ENCODE measurements at regions not wholly inside any gene's neighbourhood (a gene's known extent, or its start where the extent isn't known, plus 50 kb on each side); places are given as distances from the start of the nearest gene placed in this dataset.

DNA sequence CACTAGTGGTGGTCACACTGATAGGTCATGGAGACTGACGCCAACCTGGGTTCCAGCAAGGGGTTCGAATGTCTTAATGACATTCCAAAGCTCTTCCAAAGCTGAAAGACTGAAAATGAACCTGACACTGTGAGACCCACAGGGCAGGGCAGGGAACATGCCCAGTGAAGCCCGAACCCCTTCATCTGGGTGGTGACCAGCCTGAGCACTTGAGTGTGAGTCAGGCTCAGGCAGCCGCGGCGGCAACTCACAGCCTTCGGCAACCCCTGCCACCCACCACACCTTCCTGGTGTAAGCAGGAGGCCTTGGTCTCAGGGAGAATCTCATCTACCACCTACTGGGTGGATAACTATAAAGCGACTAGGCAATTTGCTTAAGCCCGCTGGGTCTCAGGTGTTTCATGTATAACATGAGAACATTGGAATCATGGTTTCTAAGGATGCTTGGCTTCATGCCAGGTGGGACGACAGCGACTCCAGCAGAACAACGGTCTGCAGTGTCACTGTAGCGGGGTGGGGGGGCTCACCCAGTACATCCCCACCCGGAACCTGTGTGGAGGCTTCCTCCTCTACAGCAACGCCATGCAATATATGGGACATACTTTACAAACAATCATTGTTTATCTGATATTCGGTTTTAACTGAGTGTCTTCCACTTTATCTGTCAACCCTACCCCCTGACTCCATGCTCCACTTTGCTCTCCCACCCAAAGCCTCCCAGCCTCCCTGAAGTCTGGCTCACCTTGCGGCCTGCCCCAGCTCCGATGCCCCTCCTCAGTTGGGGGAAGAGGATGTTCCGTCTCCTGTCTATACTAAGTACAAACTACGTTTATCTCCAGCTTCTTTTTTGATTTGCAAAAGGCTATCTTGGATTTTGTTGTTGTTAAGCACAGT, 125.0 kb upstream of the MEF2A start:
- no peak for DNase-seq (ENCODE audit: low read depth in 2 of 2, low spot score in 1 of 2)

DNA sequence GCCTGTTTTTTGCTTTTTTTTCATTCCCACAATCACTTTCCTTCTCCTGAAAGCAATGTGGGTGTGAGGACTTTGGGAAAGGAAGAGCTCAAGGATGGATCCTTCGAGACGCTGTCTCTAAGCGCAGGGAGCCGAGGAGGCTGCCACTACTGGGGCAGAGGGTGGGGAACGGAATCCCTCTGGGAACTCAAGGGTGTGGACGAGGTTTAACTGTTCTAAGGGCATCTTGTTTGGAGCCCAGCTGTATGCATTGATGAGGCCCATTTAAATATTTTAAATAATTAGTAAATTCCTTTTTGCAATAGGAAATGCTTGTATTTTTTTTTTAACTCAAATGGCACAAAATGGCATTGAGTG, 124.4 kb upstream of the MEF2A start:
- no peak for DNase-seq (ENCODE audit: low read depth in 2 of 2, low spot score in 1 of 2)

DNA sequence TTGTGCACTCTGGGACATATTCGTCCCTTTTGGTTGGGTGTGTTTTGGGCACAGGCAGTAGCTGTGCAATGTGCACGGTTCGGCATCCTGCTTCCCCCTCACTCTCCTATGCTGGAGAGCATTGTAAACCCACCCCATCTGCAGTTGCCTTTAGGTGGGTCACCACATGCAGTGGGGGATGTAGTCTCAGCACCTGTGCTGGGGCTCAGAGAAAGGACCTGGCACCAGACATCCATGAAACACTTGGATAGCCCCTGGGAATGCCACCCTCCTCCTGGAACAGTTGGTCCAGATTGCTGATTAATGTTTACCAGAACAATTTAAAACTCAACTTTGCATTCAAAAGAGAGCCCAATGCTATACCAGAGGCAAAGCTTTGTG, 123.9 kb upstream of the MEF2A start:
- DNase-seq (ENCODE audit: low read depth in 2 of 2, low spot score in 1 of 2): no peak

DNA sequence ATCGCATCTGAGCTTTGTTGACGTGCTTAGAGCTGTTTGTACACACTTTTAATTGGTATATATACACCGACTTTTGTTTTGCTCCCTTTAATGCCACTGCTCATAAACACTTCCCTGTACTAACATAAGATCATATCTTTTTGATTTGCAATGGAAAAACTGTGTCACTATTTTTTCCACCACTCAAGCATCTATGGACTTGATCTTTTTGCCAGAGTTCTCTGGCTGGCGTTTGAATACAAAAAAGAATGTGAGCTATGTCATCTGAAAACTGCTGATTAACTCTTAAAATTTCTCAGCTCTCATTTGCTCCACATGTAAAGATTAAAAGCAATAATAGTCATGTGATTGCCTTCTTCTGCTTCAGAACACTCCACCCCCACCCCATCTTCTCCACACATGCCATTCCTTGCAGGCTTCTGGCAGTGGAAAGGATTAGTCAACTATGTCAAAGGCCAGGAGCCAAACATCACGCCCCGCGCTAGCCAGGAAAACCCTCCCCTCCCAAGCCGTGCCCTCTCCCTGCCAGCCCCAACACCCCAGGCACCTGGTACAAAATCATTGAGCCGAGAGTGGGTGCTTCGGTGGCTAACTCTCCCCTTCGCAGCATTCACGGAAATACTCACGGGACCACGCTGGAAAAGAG, 123.4 kb upstream of the MEF2A start:
- DNase-seq (ENCODE audit: low read depth in 2 of 2, low spot score in 1 of 2): no peak

DNA sequence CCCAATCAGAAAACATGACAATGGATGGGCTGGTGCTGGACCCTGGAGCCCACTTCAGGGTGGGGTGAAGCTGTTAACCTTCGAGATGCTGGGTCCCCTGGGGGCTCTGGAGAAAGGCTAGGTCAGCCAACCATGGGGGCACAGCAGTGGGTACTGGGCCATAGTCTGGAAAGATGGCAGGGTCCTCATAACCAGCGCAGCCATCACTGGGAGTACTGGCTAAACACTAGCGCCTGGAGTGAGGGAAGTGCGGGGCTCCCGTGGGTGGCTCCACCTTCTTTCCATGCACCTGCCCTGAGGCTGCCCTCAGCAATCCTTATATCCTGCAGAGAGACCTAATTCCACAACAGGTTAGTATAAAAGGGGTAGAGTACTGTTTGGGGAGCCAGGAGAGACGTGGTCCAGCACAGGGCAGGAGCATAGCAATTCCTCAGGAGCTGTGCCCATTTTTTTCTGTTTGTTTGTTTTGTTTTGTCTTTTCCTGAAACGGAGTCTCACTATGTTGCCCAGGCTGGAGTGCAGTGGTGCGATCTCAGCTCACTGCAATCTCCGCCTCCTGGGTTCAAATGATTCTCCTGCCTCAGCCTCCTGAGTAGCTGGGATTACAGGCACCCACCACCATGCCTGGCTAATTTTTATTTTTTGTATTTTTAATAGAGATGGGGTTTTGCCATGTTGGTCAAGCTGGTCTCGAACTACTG, 122.6 kb upstream of the MEF2A start:
- no peak for DNase-seq (ENCODE audit: low read depth in 2 of 2, low spot score in 1 of 2)

DNA sequence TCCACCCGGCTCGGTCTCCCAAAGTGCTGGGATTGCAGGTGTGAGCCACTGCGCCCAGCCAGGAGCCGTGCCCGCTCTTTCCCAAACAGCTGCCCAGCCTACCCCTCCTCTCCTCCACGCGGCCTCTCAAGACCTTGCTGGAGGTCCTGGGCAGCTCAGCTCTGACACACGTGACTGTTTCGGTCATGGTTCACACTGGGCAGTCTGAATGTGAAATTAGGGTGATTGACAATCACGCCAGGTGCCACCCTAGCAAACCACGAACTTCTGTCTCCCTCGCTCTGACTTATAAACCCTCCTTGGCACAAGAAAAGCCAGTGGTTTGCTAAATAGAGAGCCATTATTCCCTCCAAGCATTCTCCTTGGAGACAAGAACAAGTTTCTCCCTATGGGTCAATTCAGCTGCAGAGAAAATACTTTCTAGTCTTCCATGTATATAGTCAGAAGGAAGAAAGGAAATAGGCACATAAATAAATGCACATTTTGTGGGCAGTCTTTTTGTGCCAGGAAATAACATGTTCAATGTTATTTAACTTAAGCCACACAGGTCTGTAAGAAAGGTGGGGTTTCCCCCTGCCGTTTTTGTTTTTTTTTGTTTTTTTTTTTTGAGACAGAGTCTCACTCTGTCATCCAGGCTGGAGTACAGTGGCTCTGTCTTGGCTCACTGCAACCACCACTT, 121.9 kb upstream of the MEF2A start:
- no peak for DNase-seq (ENCODE audit: low read depth in 2 of 2, low spot score in 1 of 2)

DNA sequence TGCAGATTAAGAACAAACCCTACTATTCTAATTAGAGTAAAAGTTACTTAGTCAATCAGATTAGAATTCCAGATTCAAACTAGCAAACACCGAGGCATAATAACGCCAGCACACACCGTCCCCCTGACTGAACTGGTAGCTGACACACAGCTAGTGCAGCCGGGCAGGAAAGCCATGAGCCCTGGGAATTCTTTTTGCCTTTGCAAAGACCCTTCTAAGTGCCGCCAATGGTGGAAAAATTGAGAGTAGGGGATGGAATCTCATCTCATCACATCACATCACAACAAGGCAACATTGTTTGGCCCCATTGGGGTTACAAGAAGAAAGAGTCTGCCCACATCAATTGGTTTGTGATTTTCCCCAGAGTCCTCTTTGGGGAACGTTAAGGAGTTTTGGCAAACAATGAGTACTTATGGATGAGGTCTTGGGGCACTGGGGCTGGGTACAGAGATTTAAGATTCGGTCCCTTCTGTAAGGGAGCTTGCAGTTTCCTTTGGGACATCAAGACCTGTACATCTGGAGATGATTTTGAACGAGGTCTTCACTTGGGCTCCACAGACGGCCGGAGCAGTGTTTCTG, 120.4 kb upstream of the MEF2A start:
- no peak for DNase-seq (ENCODE audit: low read depth in 2 of 2, low spot score in 1 of 2)

DNA sequence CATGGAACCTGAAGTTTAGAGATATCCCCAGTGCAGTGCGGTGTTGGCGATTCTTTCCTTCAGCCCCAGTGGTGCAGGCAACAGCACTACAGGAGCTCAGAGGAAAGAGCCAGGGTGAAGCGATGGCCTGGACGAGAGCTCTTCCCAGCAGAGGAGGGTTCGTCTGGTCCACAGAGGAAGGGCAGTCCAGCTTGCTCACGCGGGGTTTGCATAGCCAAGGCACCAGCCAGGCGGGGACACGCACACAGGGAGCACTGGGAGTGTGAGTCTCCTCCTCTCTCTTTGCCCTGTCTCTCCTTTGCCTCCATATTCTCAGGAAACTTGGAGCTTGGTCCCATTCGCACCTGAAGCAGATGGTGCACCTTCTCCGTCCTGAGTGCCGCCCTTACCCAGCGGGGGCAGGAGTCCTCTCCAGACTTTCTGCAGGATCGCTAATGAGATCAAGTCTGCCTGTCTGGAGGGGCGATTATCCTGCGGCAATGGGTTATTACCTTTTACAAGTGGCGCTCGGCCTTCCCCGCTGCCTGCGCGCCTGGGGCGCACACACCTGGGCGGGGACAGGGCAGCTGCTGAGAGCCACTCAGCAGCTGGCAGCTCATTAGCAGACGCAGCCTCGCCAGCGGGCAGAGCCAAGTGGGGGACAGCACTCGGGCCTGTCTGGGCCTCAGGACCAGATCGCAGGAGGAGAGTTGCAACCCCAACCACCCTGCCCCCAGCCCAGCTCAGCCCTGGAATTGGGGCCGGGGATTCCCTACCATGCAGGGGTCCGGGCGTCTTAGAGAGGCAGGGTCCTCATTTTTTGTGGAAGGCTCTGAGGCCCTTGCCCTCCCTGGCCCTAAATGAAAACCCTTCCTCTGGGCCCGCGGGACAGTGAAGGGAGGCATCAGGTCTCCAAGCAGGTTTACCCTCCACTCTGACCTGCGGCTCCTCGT, 119.0 kb upstream of the MEF2A start:
- no peak for DNase-seq (ENCODE audit: low read depth in 2 of 2, low spot score in 1 of 2)

DNA sequence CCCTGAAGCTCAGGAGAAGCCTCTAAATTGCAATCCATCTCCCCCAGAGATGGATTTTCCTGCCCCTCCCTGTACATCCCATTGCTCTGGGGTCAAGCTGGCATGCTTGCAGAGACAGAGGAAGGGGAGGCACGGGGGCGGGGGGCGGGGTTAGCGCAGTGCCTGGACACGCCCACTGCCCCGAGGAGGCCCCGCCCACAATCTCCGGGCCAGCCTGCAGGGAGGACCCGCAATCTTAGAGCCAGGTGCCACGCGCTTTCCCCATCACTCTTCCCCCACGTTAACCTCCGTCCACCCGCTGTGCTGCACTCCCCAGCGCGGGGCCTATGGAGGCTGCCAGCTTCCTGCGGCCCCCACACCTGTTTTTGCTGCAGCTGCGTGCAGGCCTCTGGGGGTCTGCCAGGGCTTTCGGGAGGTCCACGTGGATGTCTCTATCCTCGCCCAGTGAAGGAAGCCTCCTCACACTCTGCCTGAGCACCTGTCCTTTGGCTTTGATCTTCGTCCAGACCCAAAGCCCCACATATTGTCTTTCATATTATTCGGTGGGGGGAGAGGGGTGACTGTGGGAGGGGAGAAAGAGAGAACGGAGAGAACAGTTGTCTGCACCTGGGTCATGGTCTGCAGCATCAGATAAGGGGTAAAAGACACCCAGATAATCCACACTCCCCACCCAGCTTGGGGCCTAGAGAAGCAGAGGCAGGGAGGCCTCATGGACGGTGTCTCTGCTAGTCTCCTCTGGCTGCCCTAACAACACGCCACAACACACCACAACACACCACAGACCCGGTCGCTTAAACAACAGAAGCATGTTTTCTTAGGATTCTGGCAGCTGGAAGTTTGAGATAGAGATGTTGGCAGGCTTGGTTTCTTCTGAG, 118.0 kb upstream of the MEF2A start:
- DNase-seq (ENCODE audit: low read depth in 2 of 2, low spot score in 1 of 2): no peak

DNA sequence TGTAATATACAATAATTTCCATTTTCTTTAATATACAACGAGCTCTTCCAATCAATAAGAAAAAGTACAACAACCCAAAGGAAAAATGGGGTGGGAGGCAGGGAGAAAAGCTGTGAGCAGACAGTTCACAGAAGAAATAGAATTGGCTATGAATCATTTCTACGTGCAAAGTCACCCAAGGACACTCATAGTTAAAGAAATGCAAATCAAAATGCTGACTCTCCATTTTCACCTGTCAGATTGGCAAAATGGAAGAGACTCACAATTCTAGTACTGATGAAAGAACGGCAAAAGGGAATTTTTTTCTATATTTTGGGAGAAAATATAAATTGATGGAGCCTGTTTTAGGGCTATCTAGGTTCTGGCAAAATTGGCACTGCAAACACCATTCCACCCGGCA, 116.3 kb upstream of the MEF2A start:
- no peak for DNase-seq (ENCODE audit: low read depth in 2 of 2, low spot score in 1 of 2)

DNA sequence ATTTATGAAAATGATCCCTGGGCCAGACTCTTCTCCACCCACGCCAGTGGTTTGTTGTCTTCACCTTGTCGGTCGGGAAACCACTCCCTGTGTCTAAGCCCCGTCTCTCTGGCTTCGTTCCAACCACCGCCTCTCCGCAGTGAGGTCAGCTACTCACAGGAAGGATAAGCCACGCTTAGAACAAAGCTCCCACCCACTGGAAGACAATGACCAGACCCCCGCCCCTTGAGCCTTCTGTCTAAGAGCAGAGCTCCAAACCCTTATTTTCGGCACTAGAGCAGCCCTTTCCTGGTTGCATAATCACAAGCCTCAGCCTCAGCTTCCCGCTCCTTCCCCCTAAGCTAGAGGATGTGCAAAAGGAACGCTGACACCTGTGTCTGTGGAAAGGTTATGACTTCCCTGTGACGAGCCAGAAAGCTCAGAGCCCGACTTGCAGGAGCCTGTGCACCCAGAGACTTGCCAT, 114.9 kb upstream of the MEF2A start:
- DNase-seq (ENCODE audit: low read depth in 2 of 2, low spot score in 1 of 2): peak in 1 of 2 donors; percentile 35

DNA sequence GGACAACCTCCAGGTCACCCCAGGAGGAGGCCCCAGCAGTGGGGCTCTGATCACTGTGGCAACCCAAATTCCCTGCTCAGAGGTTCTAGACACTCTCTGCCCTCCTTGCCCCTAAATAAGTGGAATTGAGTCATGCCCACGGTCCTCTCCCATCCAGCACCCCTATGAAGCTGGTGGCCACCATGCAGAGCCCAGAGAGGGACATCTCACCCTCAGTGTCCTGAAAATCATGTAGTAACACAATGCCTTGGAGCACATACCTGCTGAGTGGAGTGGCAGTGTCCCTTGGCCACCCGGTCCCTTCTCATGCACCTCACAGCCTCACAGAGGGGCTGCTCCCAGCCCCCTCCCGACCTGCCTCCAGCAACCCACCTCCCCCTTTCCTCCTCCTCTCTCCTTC, 114.3 kb upstream of the MEF2A start:
- no peak for DNase-seq (ENCODE audit: low read depth in 2 of 2, low spot score in 1 of 2)

DNA sequence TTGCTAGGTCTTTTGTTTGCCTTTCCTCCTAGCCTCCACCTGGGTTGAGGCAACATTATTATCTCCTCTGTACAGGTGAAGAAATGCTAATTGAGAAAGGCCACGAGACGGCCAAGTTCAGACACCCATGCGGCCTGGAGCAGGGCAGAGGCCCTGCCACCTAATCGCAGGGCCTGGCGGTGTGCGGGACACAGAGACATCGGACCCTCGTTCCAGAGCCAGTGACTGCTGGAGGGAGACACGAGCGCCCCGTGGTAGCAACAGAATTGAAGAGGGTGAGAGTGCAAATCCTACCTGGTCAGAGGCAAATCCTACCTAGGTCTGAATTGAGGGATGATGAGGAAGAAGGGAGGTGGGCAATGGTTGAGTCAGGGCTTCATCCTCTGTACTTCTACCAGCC, 113.8 kb upstream of the MEF2A start:
- DNase-seq (ENCODE audit: low read depth in 2 of 2, low spot score in 1 of 2): no peak

DNA sequence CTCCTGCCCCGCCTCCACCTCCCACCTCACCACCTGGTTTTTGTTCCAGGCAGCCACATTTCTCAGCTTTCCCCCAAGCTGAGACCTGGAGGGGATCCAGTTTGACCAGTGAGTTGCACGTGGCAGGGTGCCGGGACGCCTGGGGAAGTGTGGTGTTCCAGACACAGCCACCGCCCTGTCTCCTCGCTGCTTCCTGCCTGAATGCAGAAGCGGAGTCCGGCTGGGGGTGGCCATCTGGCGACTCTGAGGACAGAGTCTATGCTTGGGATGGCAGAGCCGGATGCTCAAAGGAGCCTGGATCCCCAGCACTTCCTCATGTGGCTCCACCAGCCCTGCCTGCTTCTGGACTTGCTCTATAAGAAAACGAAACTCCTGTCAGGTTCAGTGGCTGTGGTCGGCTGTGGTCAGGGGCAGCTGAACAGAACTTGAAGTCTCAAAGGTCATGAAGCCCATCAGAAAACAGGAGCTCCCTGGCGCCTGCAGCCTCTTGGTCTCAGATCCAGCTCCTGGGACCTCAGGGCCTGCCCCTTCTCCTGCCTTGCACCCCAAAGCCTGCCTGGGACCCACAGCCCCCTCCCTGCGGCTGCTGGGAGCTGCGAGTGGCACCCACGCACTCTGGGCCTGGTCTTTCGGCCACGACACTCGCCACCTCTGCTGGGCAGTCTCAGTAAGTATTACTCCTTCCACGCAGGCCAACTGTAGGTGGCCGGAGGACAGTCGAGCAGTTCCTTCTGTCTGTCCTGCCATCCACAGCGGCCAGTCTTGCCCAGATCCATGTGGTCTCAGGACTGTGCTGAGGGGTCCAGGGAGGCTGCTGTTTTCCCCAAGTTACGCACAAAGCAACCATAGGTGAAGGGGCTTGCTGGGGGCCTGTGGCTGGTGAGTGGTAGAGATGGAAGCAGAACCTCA, 112.8 kb upstream of the MEF2A start:
- DNase-seq (ENCODE audit: low read depth in 2 of 2, low spot score in 1 of 2): no peak

DNA sequence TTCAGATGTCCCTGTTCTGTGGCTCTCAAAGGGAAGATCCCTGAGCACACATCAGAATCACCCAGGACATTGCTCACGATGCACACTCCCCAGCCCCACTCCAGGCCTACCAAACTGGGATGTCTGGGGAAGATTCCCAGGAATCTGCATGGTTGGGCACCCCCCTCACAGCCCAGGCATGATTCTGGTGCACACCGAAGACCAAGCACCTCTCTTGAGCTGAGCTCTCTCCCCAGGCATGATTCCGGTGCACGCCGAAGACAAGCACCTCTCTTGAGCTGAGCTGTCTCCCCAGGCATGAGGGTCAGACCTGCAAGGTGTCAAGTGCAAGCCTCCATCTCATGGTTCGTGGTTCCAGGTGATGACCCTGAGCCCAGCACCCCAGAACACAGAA, 112.2 kb upstream of the MEF2A start:
- DNase-seq (ENCODE audit: low read depth in 2 of 2, low spot score in 1 of 2): no peak

DNA sequence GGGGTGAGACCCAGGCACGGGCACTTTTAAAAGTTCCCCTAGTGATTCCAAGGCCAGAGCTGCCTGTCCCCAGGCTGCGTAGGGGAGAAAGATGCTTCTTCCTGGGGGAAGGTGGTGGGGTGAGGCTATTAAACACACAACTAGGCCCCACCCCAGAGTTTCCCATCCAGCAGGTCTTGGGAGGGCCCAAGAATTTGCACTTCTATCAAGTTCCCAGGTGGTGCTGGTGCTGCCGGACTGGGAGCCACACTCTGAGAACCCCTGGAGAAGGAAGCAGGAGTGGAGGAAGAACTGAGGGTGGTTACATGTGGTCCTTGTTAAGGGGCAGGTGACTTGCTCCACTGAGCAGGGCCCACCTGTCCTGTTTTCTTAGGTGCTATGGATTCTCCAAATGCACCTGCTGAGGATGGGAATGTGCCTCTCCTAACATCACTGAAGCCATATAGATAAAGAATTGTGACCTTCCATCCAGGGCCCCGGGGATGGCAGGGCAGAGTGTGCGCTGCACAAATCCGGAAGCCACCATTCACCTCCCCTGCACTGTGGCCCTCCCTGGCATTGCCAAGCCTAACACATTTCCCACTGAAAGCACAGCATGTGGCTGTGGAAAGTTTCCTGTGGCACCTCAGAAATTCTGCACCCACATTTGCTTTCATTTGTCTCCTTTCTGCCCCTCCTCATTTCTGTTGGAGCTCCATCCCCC, 111.5 kb upstream of the MEF2A start:
- DNase-seq (ENCODE audit: low read depth in 2 of 2, low spot score in 1 of 2): no peak

DNA sequence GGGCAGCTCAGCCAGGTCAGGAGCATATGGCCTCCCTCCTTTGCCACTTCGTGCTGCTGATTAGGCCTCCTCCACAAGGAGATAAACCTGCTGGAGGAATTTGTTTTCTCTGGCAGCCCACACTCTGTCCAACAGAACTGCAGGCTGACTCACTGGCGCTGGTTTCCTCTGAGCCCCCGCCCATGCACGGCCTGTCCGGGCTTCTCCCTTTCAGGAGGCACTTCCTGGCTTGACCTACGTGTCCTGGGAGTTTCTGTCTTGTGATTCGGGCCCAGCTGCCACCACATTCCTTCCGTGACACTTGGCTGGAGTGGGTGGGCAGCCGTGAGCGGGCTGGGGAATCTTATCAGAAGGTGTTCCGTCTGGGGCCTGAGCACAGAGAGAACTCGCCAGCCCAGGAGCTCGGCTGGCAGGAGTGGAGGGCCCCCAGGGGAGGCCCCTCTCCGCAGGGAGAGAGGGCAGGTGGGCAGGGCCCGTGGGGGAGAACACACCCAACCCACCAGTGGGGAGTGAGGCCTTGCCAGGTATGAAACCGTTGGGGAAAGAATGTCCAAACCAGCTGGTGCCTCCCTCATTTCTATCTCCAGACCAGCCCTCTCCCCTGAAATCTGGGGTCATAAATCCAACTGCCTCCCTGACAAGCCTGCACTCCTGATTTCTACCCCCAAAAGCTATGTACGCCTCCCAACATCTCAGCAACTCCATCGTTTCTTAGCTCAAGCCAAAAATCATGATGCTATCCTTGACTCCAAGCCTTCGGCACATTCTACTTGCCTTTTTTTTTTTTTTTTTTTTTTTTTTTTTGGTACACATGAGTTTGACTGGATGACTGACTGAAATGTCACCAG, 110.6 kb upstream of the MEF2A start:
- no peak for DNase-seq (ENCODE audit: low read depth in 2 of 2, low spot score in 1 of 2)

Data from stimulated activated CD8-positive, alpha-beta memory T cell treated with anti-CD3 and anti-CD28 coated beads, Interleukin-4, amount 100 ng/mL, for 4 hours (primary cell).